Sciatic nerve (tissue), 2 donors: ENCODE measurements at regions not wholly inside any gene's neighbourhood (a gene's known extent, or its start where the extent isn't known, plus 50 kb on each side); places are given as distances from the start of the nearest gene placed in this dataset.

Experiments used
- ATAC-seq: fragments of 200-7000 bp; cut with Tn5 transposase; one replicate; pipeline ENCODE4 v1.9.1; 2020; ENCODE audit warnings: mild to moderate bottlenecking, moderate library complexity
- DNase-seq: peaks from one replicate; pipeline ENCODE4 v3.0.0-alpha.2; 2020; ENCODE audit warnings: low spot score
- intact Hi-C: fragments of 100-400 bp; cut with DNase I; formaldehyde crosslinking; loops from one replicate; pipeline ENCODE4 v1.14.2; 2022
- donor health status: DM: no; HTN: no; CAD: no.
- donor health status: DM: no; HTN: no; CAD: no.

GRCh38 chr20:62574230-62574993 lies 67.9 kb upstream of the SLCO4A1 start:
- ATAC-seq = no peak
- intact Hi-C loops = no loop called here
- DNase-seq = no peak

- ATAC-seq (no peak), DNase-seq (no peak)
- intact Hi-C loops = no loop called here
Measured at GRCh38 chr20:62575976-62576722, 66.2 kb upstream of the SLCO4A1 start.

GRCh38 chr20:62576815-62577489 lies 65.4 kb upstream of the SLCO4A1 start:
- no peak for DNase-seq
- ATAC-seq = no peak
- intact Hi-C loops = no loop called here

GRCh38 chr20:62577490-62577836 lies 64.8 kb upstream of the SLCO4A1 start:
- DNase-seq (no peak), ATAC-seq (no peak)
- intact Hi-C loops = no loop called here

GRCh38 chr20:62578294-62578897 lies 63.9 kb upstream of the SLCO4A1 start:
- DNase-seq = no peak
- intact Hi-C loops = no loop called here
- ATAC-seq = no peak

GRCh38 chr20:62580052-62580451 lies 62.3 kb upstream of the SLCO4A1 start:
- DNase-seq (no peak), ATAC-seq (no peak)
- intact Hi-C loops = loop anchor here (10.0 kb wide), 1 partner anchor 75 kb away; no protein-coding TSS in a partner anchor

- intact Hi-C loops = loop anchor here (10.0 kb wide), 1 partner anchor 76 kb away; no protein-coding TSS in a partner anchor
- ATAC-seq = no peak
- no peak for DNase-seq
Measured at GRCh38 chr20:62580733-62581132, 61.6 kb upstream of the SLCO4A1 start.

GRCh38 chr20:62581308-62581707 lies 61.0 kb upstream of the SLCO4A1 start:
- no peak for ATAC-seq
- intact Hi-C loops = loop anchor here (10.0 kb wide), 1 partner anchor 77 kb away; no protein-coding TSS in a partner anchor
- DNase-seq = no peak

- no peak for DNase-seq
- intact Hi-C loops = loop anchor here (10.0 kb wide), 1 partner anchor 77 kb away; no protein-coding TSS in a partner anchor
- ATAC-seq = no peak
Measured at GRCh38 chr20:62581806-62582205, 60.5 kb upstream of the SLCO4A1 start.

GRCh38 chr20:62583424-62583920 lies 58.8 kb upstream of the SLCO4A1 start:
- DNase-seq (no peak), ATAC-seq (no peak)
- intact Hi-C loops = loop anchor here (10.0 kb wide), 1 partner anchor 79 kb away; no protein-coding TSS in a partner anchor

- intact Hi-C loops = loop anchor here (10.0 kb wide), 1 partner anchor 80 kb away; no protein-coding TSS in a partner anchor
- no peak for DNase-seq
- ATAC-seq = no peak
Measured at GRCh38 chr20:62584671-62585460, 57.4 kb upstream of the SLCO4A1 start.

GRCh38 chr20:62585461-62585970 lies 56.8 kb upstream of the SLCO4A1 start:
- DNase-seq (no peak), ATAC-seq (no peak)
- intact Hi-C loops = loop anchor here (10.0 kb wide), 1 partner anchor 81 kb away; no protein-coding TSS in a partner anchor

GRCh38 chr20:62586799-62587198 lies 55.5 kb upstream of the SLCO4A1 start:
- no peak for ATAC-seq
- intact Hi-C loops = loop anchor here (10.0 kb wide), 1 partner anchor 82 kb away; no protein-coding TSS in a partner anchor
- no peak for DNase-seq

GRCh38 chr20:62587757-62588402 lies 54.4 kb upstream of the SLCO4A1 start:
- ATAC-seq (no peak), DNase-seq (no peak)
- intact Hi-C loops = loop anchor here (10.0 kb wide), 1 partner anchor 83 kb away; no protein-coding TSS in a partner anchor

GRCh38 chr20:62588458-62589149 lies 53.7 kb upstream of the SLCO4A1 start:
- DNase-seq (no peak), ATAC-seq (no peak)
- intact Hi-C loops = loop anchor here (10.0 kb wide), 1 partner anchor 84 kb away; no protein-coding TSS in a partner anchor

GRCh38 chr20:62589150-62589498 lies 53.2 kb upstream of the SLCO4A1 start:
- intact Hi-C loops = loop anchor here (10.0 kb wide), 1 partner anchor 84 kb away; no protein-coding TSS in a partner anchor
- ATAC-seq (no peak), DNase-seq (no peak)

- intact Hi-C loops = loop anchor here (10.0 kb wide), 1 partner anchor 85 kb away; no protein-coding TSS in a partner anchor
- no peak for DNase-seq
- no peak for ATAC-seq
Measured at GRCh38 chr20:62589720-62590119, 52.6 kb upstream of the SLCO4A1 start.
